Endodermal cell (in vitro differentiated cells): ENCODE measurements at regions not wholly inside any gene's neighbourhood (a gene's known extent, or its start where the extent isn't known, plus 50 kb on each side); places are given as distances from the start of the nearest gene placed in this dataset.

ENCODE experiments used
- DNase-seq: peaks from one replicate; pipeline ENCODE4 v3.0.0-alpha.2; 2017
- H3K27ac ChIP-seq: 2 replicates; pipeline ENCODE4 v1.5.1; 2013; ENCODE audit warnings: mild to moderate bottlenecking, low read depth, low read length, moderate library complexity
- H3K27me3 ChIP-seq: 2 replicates; pipeline ENCODE4 v1.6.1; 2013; ENCODE audit warnings: mild to moderate bottlenecking, low read length, moderate library complexity; ENCODE audit not compliant: insufficient read depth, control insufficient read depth, poor library complexity, severe bottlenecking
- H3K36me3 ChIP-seq: 2 replicates; pipeline ENCODE4 v1.7.0; 2013; ENCODE audit warnings: mild to moderate bottlenecking, low read length, moderate library complexity; ENCODE audit not compliant: control insufficient read depth, insufficient read depth
- H3K4me1 ChIP-seq: one replicate; pipeline ENCODE4 v1.7.0; 2013; ENCODE audit warnings: low read length; ENCODE audit not compliant: control insufficient read depth, insufficient read depth
- H3K4me3 ChIP-seq: 2 replicates; pipeline ENCODE4 v1.5.1; 2013; ENCODE audit warnings: mild to moderate bottlenecking, low read length, moderate library complexity
- H3K9ac ChIP-seq: 2 replicates; pipeline ENCODE4 v1.6.1; 2013; ENCODE audit warnings: mild to moderate bottlenecking, low read length, moderate library complexity; ENCODE audit not compliant: poor library complexity, severe bottlenecking; ENCODE audit errors: extremely low read depth
- H3K9me3 ChIP-seq: 2 replicates; pipeline ENCODE4 v1.6.1; 2013; ENCODE audit warnings: mild to moderate bottlenecking, low read length, moderate library complexity; ENCODE audit not compliant: control insufficient read depth
- H3K27ac Mint-ChIP-seq: 2 replicates; pipeline ENCODE4 v1.8.0; 2020; ENCODE audit warnings: mixed read lengths
- H3K27me3 Mint-ChIP-seq: 2 replicates; pipeline ENCODE4 v1.8.0; 2021; ENCODE audit warnings: mild to moderate bottlenecking, mixed read lengths; ENCODE audit not compliant: insufficient read depth
- H3K36me3 Mint-ChIP-seq: 2 replicates; pipeline ENCODE4 v1.8.0; 2020; ENCODE audit warnings: low read depth, mixed read lengths
- H3K4me1 Mint-ChIP-seq: 2 replicates; pipeline ENCODE4 v1.8.0; 2020; ENCODE audit warnings: mixed read lengths
- H3K4me3 Mint-ChIP-seq: 2 replicates; pipeline ENCODE4 v1.8.0; 2020; ENCODE audit warnings: mild to moderate bottlenecking, moderate library complexity, mixed read lengths
- H3K9me3 Mint-ChIP-seq: 2 replicates; pipeline ENCODE4 v1.8.0; 2020; ENCODE audit warnings: mild to moderate bottlenecking, mixed read lengths
- WGBS, 2 experiments: methylation state at CpG; one replicate each; pipeline versions ENCODE4 v1.1.5 to v1.1.7; 2013; ENCODE audit warnings: missing lambda C conversion rate in 2 of 2, mixed read lengths in 1 of 2; ENCODE audit not compliant: insufficient coverage in 1 of 2, insufficient read length in 1 of 2; 5-methylcytosine and 5-hydroxymethylcytosine counted together
- TF ChIP-seq, protein P1 (sequence below): fragments of 200-600 bp; sonication (generic); conservative IDR thresholded peaks from 2 replicates; pipeline ENCODE4 v1.5.0; 2021; ENCODE audit warnings: antibody characterized with exemption, mild to moderate bottlenecking

DNA sequence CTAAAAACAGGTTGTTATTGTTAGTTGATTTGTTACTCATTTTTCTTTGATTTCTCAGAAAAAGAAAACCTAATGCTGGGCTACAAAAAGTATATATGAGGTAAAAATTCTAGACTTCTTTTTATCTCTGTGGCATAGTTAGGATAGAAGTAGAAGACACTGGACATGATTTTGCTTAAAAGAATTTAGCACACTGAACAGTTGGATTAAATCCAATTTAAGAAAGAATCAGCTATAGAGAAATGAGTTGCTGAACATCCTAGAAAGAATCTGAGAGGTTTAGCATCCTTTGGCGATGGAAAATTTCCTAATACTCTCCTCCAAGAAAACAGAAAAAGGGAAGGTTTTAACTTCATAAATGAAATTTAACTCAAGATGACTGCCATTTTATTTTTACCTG is 259.7 kb downstream of the TBL1XR1 start:
- Mint-ChIP-seq H3K36me3 (peaks cover 6% of the 10 kb centered on the region), H3K4me3 (no peak overlapping the region), H3K27me3 (no peaks in the 10 kb centered on the region), H3K4me1 (peaks cover 7% of the 10 kb centered on the region), H3K9me3 (peaks cover 5% of the 10 kb centered on the region), H3K27ac (no peak overlapping the region)
- Histone ChIP-seq H3K9ac (no peak overlapping the region), H3K9me3 (peaks cover 16% of the 10 kb centered on the region), H3K4me1 (no peaks in the 10 kb centered on the region), H3K27me3 (no peaks in the 10 kb centered on the region), H3K27ac (no peak overlapping the region), H3K4me3 (no peak overlapping the region), H3K36me3 (no peaks in the 10 kb centered on the region)
- DNase-seq, result no peak
- TF ChIP-seq, protein P1, sequence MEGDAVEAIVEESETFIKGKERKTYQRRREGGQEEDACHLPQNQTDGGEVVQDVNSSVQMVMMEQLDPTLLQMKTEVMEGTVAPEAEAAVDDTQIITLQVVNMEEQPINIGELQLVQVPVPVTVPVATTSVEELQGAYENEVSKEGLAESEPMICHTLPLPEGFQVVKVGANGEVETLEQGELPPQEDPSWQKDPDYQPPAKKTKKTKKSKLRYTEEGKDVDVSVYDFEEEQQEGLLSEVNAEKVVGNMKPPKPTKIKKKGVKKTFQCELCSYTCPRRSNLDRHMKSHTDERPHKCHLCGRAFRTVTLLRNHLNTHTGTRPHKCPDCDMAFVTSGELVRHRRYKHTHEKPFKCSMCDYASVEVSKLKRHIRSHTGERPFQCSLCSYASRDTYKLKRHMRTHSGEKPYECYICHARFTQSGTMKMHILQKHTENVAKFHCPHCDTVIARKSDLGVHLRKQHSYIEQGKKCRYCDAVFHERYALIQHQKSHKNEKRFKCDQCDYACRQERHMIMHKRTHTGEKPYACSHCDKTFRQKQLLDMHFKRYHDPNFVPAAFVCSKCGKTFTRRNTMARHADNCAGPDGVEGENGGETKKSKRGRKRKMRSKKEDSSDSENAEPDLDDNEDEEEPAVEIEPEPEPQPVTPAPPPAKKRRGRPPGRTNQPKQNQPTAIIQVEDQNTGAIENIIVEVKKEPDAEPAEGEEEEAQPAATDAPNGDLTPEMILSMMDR, result no peak
- 76 to 100% methylated on average over 1 of the region's 1 CpG for WGBS, 2 experiments

DNA sequence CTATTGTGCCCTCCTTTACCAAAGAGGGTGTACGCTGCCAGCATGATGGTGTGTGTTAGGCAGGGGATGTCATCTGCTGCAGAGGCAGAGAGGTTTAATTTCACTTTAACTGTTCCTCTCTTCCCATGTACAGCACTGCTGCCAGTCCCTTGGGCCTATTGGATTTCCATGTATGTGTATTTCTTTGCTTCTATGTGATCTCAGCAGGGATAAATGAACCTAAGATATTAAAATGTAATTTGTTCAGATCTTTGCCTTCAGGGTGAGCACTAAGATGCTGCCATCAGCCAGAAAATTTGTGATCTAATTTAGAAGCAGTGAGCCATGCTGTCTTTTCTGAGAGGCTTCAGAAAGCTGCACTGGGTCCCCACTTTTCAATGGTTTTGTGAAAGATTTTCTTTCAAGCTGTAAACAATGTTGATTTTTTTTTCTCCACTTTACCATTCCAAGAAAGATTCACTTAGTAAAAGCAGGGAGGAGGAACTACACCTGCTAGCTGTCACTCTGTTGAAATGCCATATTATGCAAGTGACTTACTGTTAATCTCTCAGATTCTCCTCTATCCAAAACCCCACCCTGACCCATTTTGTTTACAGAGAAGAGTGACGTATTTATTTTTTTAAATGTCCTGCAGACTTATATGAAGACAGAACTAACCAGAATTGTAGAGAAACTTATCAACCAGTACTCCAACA is 261.9 kb downstream of the TBL1XR1 start:
- Histone ChIP-seq H3K27ac (no peak overlapping the region), H3K9me3 (peaks cover 16% of the 10 kb centered on the region), H3K9ac (no peak overlapping the region), H3K36me3 (no peaks in the 10 kb centered on the region), H3K4me1 (no peaks in the 10 kb centered on the region), H3K4me3 (no peak overlapping the region), H3K27me3 (no peaks in the 10 kb centered on the region)
- no peak for DNase-seq
- TF ChIP-seq, protein P1, result no peak
- WGBS, 2 experiments, result 100% methylated on average over 2 of the region's 2 CpGs; no CpG with 5 or more reads in 1 of the 2 experiments
- Mint-ChIP-seq H3K36me3 (peaks cover 6% of the 10 kb centered on the region), H3K4me3 (no peak overlapping the region), H3K9me3 (peaks cover 5% of the 10 kb centered on the region), H3K27ac (no peak overlapping the region), H3K27me3 (no peaks in the 10 kb centered on the region), H3K4me1 (peaks cover 7% of the 10 kb centered on the region)

DNA sequence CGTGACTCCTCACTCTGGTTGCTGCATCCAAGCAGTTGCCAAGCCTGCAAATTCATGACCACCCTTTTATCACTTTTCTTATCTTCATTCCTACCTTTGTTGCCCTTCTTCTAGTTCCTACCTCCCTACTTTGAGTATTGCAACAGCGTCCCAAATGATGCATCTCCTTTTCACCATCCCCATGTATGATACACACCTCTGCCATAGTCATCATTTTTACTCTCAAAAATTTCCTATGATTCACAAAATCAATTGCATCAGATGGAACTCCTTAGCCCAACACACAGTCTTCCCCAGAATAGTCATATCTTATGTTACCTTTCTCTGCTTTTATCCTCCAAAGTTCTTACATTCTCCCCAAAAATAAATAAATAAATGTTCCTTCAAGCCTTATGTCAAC is 262.6 kb downstream of the TBL1XR1 start:
- H3K4me3 ChIP-seq, result no peak overlapping the region
- H3K9ac ChIP-seq, result no peak overlapping the region
- H3K27me3 ChIP-seq, result no peaks in the 10 kb centered on the region
- no peaks in the 10 kb centered on the region for H3K36me3 ChIP-seq
- TF ChIP-seq, protein P1, result no peak
- H3K36me3 Mint-ChIP-seq, result peaks cover 6% of the 10 kb centered on the region
- H3K4me1 ChIP-seq, result no peaks in the 10 kb centered on the region
- 86 to 96% methylated on average over 2 of the region's 2 CpGs for WGBS, 2 experiments
- H3K27ac ChIP-seq, result no peak overlapping the region
- H3K27me3 Mint-ChIP-seq, result no peaks in the 10 kb centered on the region
- no peak overlapping the region for H3K4me3 Mint-ChIP-seq
- H3K9me3 Mint-ChIP-seq, result peaks cover 5% of the 10 kb centered on the region
- peaks cover 16% of the 10 kb centered on the region for H3K9me3 ChIP-seq
- H3K27ac Mint-ChIP-seq, result no peak overlapping the region
- DNase-seq, result no peak
- peaks cover 7% of the 10 kb centered on the region for H3K4me1 Mint-ChIP-seq
